BLaER1 (cell line): ENCODE measurements at regions not wholly inside any gene's neighbourhood (a gene's known extent, or its start where the extent isn't known, plus 50 kb on each side); places are given as distances from the start of the nearest gene placed in this dataset.
"Not testable (repeated sequence)": the region's sequence is repeated elsewhere in the genome, so short reads cannot be mapped to it uniquely, and the experiment has no call there.

Source experiments
- H3K27ac ChIP-seq: shearing (Covaris generic); formaldehyde crosslinking; 2 replicates; pipeline ENCODE4 v1.8.1; 2022
- H3K27me3 ChIP-seq: shearing (Covaris generic); formaldehyde crosslinking; 2 replicates; pipeline ENCODE4 v1.8.1; 2022
- H3K36me3 ChIP-seq: shearing (Covaris generic); formaldehyde crosslinking; 2 replicates; pipeline ENCODE4 v1.8.1; 2022
- H3K4me1 ChIP-seq: shearing (Covaris generic); formaldehyde crosslinking; 2 replicates; pipeline ENCODE4 v1.8.1; 2022
- H3K4me2 ChIP-seq: shearing (Covaris generic); formaldehyde crosslinking; 2 replicates; pipeline ENCODE4 v1.8.1; 2022
- H3K4me3 ChIP-seq: shearing (Covaris generic); formaldehyde crosslinking; 2 replicates; pipeline ENCODE4 v1.8.1; 2022
- H3K9ac ChIP-seq: shearing (Covaris generic); formaldehyde crosslinking; 2 replicates; pipeline ENCODE4 v1.8.1; 2022
- H3K9me3 ChIP-seq: shearing (Covaris generic); formaldehyde crosslinking; 2 replicates; pipeline ENCODE4 v1.8.1; 2022
- H4K20me1 ChIP-seq: shearing (Covaris generic); formaldehyde crosslinking; 2 replicates; pipeline ENCODE4 v1.8.1; 2022
- Cebpa-rat ChIP-seq: shearing (Covaris generic); IDR thresholded peaks from 2 replicates; pipeline ENCODE4 v1.8.1; 2022

GRCh38 chr13:37187621-37188020, 82.2 kb upstream of the CSNK1A1L start:
- Histone ChIP-seq H3K9me3 (no peaks in the 10 kb centered on the region), H3K4me3 (no peak overlapping the region), H3K4me2 (no peak overlapping the region), H3K9ac (no peak overlapping the region), H3K27me3 (no peaks in the 10 kb centered on the region), H3K4me1 (peaks cover 12% of the 10 kb centered on the region), H3K36me3 (no peaks in the 10 kb centered on the region), H4K20me1 (no peaks in the 10 kb centered on the region), H3K27ac (no peak overlapping the region)
- TF ChIP-seq Cebpa-rat: no peak

DNA sequence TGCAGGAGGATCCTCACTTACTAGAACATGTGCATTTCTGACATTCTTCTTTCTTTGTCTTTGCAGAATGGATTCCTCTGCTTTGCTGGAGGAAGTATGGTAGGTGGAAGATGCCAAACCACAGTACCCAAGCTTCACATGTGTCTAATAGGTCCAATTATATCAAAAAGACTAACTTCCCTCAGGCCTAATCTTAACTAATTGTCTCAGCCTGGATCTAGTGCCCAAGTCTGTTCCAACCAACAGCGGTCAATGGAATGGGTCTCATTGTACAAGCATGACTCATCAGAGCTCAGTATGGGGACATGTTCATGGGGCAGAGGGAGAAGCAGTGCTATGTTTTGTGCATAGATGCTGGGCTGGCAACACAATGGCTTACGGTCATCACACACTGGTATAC, 81.6 kb upstream of the CSNK1A1L start:
- no peak overlapping the region for H3K27ac ChIP-seq
- no peak overlapping the region for H3K4me3 ChIP-seq
- H3K9ac ChIP-seq: no peak overlapping the region
- no peak overlapping the region for H3K4me2 ChIP-seq
- H4K20me1 ChIP-seq: no peaks in the 10 kb centered on the region
- no peaks in the 10 kb centered on the region for H3K27me3 ChIP-seq
- H3K36me3 ChIP-seq: no peaks in the 10 kb centered on the region
- no peak for TF ChIP-seq Cebpa-rat
- H3K9me3 ChIP-seq: no peaks in the 10 kb centered on the region
- H3K4me1 ChIP-seq: peaks cover 17% of the 10 kb centered on the region

GRCh38 chr13:37181620-37182019, 76.2 kb upstream of the CSNK1A1L start:
- no peaks in the 10 kb centered on the region for H3K27me3 ChIP-seq
- H3K4me2 ChIP-seq: no peak overlapping the region
- H3K9me3 ChIP-seq: no peaks in the 10 kb centered on the region
- peaks cover 9% of the 10 kb centered on the region for H3K4me1 ChIP-seq
- no peak for TF ChIP-seq Cebpa-rat
- no peaks in the 10 kb centered on the region for H4K20me1 ChIP-seq
- no peak overlapping the region for H3K27ac ChIP-seq
- no peak overlapping the region for H3K4me3 ChIP-seq
- no peaks in the 10 kb centered on the region for H3K36me3 ChIP-seq
- no peak overlapping the region for H3K9ac ChIP-seq

GRCh38 chr13:37179645-37180044, 74.2 kb upstream of the CSNK1A1L start:
- H3K27me3 ChIP-seq: no peaks in the 10 kb centered on the region
- H3K27ac ChIP-seq: no peak overlapping the region
- no peaks in the 10 kb centered on the region for H3K9me3 ChIP-seq
- no peak for TF ChIP-seq Cebpa-rat
- no peak overlapping the region for H3K4me3 ChIP-seq
- H4K20me1 ChIP-seq: no peaks in the 10 kb centered on the region
- no peaks in the 10 kb centered on the region for H3K36me3 ChIP-seq
- H3K4me2 ChIP-seq: no peak overlapping the region
- peaks cover 9% of the 10 kb centered on the region for H3K4me1 ChIP-seq
- no peak overlapping the region for H3K9ac ChIP-seq

DNA sequence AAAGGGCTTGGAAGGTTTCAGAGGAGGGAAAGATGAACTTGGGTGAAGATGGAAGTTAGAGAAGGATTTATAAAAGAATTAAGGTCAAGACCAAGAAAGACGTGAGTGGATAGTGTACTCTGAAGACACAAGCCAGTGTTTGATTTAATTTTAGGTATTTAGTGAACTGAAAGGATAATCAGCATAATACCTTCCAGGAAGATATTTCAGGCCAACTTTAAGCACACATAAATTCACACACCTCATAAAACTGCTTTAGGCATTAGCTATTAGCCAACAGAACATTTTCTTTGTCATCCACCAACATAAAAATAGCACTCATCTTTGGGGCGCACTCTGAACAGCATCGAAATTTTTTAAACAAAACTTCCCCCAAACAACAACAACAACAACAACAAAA, 71.7 kb upstream of the CSNK1A1L start:
- Histone ChIP-seq H3K27me3 (no peaks in the 10 kb centered on the region), H3K9ac (no peak overlapping the region), H3K4me2 (no peak overlapping the region), H3K4me3 (no peak overlapping the region), H3K4me1 (no peaks in the 10 kb centered on the region), H3K27ac (no peak overlapping the region), H3K9me3 (no peaks in the 10 kb centered on the region), H3K36me3 (no peaks in the 10 kb centered on the region), H4K20me1 (no peaks in the 10 kb centered on the region)
- no peak for TF ChIP-seq Cebpa-rat

DNA sequence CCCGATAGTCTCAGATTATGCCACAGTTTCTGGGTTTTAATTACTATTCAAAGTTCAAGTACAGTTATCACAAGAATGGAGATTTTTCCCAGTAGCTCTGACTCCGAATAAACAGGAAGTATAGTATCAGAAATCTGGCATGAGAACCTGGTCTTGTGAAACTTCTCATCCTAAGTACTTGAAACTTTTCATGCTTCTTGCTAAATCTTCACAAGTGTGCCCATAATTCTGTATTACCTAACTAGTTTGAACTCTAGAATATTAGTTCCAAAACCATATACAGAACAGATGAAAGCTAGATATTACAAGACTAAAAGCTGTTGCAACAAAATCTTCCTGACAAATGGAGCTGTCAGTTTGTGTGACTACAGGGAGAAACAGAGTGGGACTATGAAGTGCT, 70.5 kb upstream of the CSNK1A1L start:
- no peaks in the 10 kb centered on the region for H3K27me3 ChIP-seq
- no peak overlapping the region for H3K27ac ChIP-seq
- H3K4me3 ChIP-seq: no peak overlapping the region
- H3K36me3 ChIP-seq: no peaks in the 10 kb centered on the region
- no peaks in the 10 kb centered on the region for H3K9me3 ChIP-seq
- no peak overlapping the region for H3K4me2 ChIP-seq
- H4K20me1 ChIP-seq: no peaks in the 10 kb centered on the region
- no peaks in the 10 kb centered on the region for H3K4me1 ChIP-seq
- TF ChIP-seq Cebpa-rat: no peak
- no peak overlapping the region for H3K9ac ChIP-seq

DNA sequence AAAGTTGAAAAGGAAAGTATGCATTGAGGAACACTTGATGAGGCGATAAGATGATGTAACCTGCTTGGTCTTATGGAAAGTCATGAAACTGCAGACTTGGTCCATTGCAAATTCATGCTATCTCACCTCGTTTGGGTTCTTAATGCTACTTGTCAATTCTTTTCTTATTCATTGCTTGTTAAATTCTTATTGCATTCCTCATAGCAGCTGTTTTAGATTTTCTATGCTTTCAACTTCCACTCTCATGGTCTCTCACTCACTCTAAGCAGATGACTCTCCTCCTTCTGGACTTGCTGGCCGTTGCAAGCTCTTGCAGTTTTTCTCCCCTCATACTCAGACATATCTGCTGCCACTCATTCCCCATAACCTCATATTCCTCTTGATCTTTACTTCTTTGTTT, 67.8 kb upstream of the CSNK1A1L start:
- H3K9ac ChIP-seq: no peak overlapping the region
- TF ChIP-seq Cebpa-rat: no peak
- no peaks in the 10 kb centered on the region for H3K27me3 ChIP-seq
- no peaks in the 10 kb centered on the region for H4K20me1 ChIP-seq
- H3K9me3 ChIP-seq: no peaks in the 10 kb centered on the region
- no peak overlapping the region for H3K4me3 ChIP-seq
- H3K4me2 ChIP-seq: no peak overlapping the region
- no peaks in the 10 kb centered on the region for H3K4me1 ChIP-seq
- H3K36me3 ChIP-seq: no peaks in the 10 kb centered on the region
- no peak overlapping the region for H3K27ac ChIP-seq

DNA sequence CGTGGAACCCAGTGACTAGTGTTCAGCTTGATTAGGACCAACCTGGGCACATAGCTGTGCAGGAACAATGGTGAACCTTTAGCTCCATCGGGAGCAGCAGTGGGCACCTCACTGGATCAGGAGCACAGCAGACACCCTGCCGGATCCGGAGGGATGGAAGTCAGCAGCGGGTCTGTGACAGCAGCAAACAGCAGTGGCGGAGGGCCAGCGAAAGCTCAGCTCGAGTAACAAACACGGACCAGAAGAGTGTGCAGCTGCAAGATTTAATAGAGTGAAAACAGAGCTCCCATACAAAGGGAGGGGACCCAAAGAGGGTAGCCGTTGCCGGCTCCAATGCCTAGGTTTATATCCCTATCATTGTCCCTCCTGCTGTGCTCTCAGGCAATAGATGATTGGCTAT, 66.8 kb upstream of the CSNK1A1L start:
- H3K4me1 ChIP-seq, H4K20me1 ChIP-seq, H3K9me3 ChIP-seq, H3K9ac ChIP-seq, H3K27me3 ChIP-seq, H3K4me2 ChIP-seq, H3K4me3 ChIP-seq, H3K27ac ChIP-seq, H3K36me3 ChIP-seq: not testable (repeated sequence)

DNA sequence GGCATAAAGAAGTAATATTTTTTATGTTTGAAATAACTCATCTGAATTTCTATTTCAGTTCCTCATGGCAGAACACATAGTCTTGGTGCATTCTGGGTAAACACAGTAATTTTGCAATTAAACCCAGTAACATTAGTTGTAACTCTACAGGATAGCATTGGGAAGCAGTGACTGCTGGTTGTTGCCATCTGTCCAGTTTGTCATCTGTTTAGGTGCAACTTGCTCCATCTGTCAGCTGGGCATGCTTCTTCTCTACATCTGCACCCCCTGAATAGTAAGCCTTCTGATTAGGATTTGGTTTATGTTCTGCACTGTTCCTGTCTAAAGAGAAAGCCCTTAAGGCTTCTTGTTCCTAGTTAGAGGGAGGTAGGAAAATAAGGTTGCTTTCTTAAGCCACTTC, 63.5 kb upstream of the CSNK1A1L start:
- no peaks in the 10 kb centered on the region for H3K27me3 ChIP-seq
- no peak overlapping the region for H3K4me2 ChIP-seq
- H3K4me1 ChIP-seq: no peaks in the 10 kb centered on the region
- no peak overlapping the region for H3K4me3 ChIP-seq
- no peak for TF ChIP-seq Cebpa-rat
- H4K20me1 ChIP-seq: no peaks in the 10 kb centered on the region
- no peak overlapping the region for H3K9ac ChIP-seq
- no peaks in the 10 kb centered on the region for H3K36me3 ChIP-seq
- H3K9me3 ChIP-seq: no peaks in the 10 kb centered on the region
- no peak overlapping the region for H3K27ac ChIP-seq

DNA sequence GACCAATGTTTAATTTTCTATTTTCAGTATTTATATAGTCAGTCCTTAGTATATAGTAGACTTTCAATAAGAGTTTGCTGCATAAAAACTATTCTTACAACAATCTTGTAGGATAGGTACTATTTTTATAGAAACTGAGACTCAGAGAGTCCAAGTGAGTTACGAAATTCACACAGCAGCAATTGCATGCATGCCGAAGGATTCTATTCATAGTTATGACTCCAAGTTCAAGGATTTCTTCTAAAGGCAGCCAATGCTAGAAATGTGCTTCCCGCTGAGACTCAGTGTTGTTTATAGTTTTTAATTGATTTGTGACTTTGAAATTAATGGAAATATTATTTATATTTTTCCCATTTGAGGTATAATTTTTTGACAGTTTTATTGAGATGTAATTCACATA, 62.7 kb upstream of the CSNK1A1L start:
- H3K36me3 ChIP-seq: no peaks in the 10 kb centered on the region
- H4K20me1 ChIP-seq: no peaks in the 10 kb centered on the region
- no peak overlapping the region for H3K4me2 ChIP-seq
- no peak overlapping the region for H3K27ac ChIP-seq
- no peaks in the 10 kb centered on the region for H3K27me3 ChIP-seq
- H3K9me3 ChIP-seq: no peaks in the 10 kb centered on the region
- no peak overlapping the region for H3K9ac ChIP-seq
- H3K4me1 ChIP-seq: no peaks in the 10 kb centered on the region
- TF ChIP-seq Cebpa-rat: no peak
- no peak overlapping the region for H3K4me3 ChIP-seq

DNA sequence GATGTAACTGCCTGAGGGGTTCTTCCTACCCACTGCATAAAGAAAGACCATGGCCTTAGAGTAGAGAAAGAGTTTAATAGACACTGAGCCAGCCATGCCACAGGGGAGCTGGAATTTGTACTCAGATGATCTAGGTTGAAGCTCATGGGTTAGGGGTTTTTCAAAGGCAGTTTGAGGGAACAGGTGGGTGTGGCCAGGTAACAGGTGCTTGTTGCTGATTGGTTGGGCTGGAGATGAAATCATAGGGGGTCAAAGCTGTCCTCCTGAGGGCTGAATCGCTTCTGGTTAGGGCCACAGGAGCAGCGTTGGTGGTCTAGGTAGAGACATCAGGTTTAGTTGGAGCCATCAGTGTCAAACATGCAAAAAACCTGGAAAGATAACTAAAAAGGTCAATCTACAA, 59.2 kb upstream of the CSNK1A1L start:
- Histone ChIP-seq H4K20me1 (no peaks in the 10 kb centered on the region), H3K4me1 (no peaks in the 10 kb centered on the region), H3K27me3 (no peaks in the 10 kb centered on the region), H3K36me3 (no peaks in the 10 kb centered on the region), H3K9me3 (no peaks in the 10 kb centered on the region), H3K27ac (no peak overlapping the region), H3K4me2 (no peak overlapping the region), H3K4me3 (no peak overlapping the region), H3K9ac (no peak overlapping the region)
- no peak for TF ChIP-seq Cebpa-rat
